ENCODE measurements at regions not wholly inside any gene's neighbourhood (a gene's known extent, or its start where the extent isn't known, plus 50 kb on each side); places are given as distances from the start of the nearest gene placed in this dataset.

DNA sequence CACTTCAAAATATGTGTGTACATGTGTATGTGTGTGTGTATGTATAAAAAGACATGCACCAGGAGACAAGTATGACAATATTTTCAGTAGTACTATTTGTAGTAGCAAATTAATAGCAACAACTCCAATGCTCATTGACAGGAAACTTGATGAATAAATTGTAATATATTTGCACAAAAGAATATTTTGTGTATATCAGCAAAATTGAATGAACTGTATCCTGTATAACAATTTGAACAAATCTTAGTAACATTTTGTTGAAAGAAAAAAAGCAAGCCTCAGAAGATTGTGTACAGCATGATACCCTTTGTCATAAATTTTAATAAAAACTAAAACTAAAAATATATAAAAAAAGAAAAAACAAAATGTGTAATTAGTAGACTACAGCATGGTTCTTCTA lies 1367.3 kb upstream of the TMEFF2 start:
- no peak overlapping the region for H3K4me3 ChIP-seq (ENCODE audit: low read depth in 1 of 2, low read length in 2 of 2)
- no peaks in the 10 kb centered on the region for H3K27me3 ChIP-seq (ENCODE audit: control insufficient read depth in 1 of 2, insufficient read depth in 2 of 2, low read length in 2 of 2)
- no peak overlapping the region for H3K9ac ChIP-seq (ENCODE audit: low read depth in 1 of 2, low read length in 2 of 2)
- H3K4me1 ChIP-seq (ENCODE audit: control insufficient read depth in 1 of 2, insufficient read depth in 2 of 2, low read length in 2 of 2): no peaks in the 10 kb centered on the region
- no peaks in the 10 kb centered on the region for H3K9me3 ChIP-seq (ENCODE audit: control insufficient read depth in 1 of 2, low read length in 2 of 2)
- no peak overlapping the region for H3K27ac ChIP-seq (ENCODE audit: low read depth, low read length)
- no peaks in the 10 kb centered on the region for H3K36me3 ChIP-seq (ENCODE audit: control insufficient read depth in 1 of 2, insufficient read depth in 2 of 2, low read length in 2 of 2)

DNA sequence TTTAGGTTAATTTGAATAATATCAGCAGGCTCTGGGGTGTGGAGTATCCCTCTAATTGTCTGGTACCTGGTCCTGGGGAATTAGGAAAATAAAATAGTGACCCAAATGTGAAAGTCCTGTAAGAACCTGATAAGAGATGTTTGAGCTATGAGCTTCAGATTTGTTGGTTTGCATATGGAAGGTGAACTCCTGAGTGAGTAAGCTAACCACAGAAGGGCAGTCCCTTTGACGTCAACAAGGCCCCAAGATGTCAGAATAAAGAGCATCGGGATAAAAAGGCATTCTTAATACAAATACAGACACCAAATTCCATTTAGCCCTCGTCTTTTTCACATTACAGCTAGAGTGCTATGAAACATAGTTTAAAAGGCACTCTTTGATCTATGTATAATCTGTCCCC lies 1366.3 kb upstream of the TMEFF2 start:
- no peaks in the 10 kb centered on the region for H3K27me3 ChIP-seq (ENCODE audit: control insufficient read depth in 1 of 2, insufficient read depth in 2 of 2, low read length in 2 of 2)
- no peak overlapping the region for H3K4me3 ChIP-seq (ENCODE audit: low read depth in 1 of 2, low read length in 2 of 2)
- H3K4me1 ChIP-seq (ENCODE audit: control insufficient read depth in 1 of 2, insufficient read depth in 2 of 2, low read length in 2 of 2): no peaks in the 10 kb centered on the region
- no peak overlapping the region for H3K9ac ChIP-seq (ENCODE audit: low read depth in 1 of 2, low read length in 2 of 2)
- no peaks in the 10 kb centered on the region for H3K9me3 ChIP-seq (ENCODE audit: control insufficient read depth in 1 of 2, low read length in 2 of 2)
- no peaks in the 10 kb centered on the region for H3K36me3 ChIP-seq (ENCODE audit: control insufficient read depth in 1 of 2, insufficient read depth in 2 of 2, low read length in 2 of 2)
- no peak overlapping the region for H3K27ac ChIP-seq (ENCODE audit: low read depth, low read length)

DNA sequence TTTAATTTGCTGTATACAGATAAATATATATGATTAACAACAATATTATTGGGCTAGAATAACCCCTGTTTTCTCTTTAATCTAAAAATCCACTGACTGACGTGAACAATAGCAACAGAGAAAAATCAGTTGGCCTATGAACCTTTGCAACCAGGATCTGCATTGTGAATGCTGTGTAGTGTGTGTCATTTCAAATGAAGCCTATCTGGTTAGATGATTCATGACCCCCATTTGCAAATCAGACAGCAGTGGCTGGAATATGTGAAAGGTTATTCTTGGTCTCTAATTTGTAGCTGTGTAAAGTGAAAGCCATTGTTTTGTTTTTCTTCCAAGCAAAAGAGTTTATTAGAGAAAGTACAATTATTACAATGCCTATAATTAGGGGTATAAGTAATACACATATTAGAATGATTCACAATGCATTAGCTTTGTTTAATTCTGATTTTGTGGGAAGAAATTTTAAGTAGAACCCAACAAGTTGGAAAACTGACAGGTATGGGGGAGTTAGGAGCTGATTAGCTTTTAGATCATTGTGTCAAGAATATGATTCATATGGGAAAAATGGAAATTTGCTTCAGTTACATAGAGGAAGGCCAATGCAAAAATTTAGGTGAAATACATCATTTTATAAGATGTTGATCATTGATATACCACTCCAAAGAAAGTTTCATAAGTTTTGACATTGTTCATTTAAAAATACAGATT lies 1362.2 kb upstream of the TMEFF2 start:
- no peak overlapping the region for H3K27ac ChIP-seq (ENCODE audit: low read depth, low read length)
- no peaks in the 10 kb centered on the region for H3K4me1 ChIP-seq (ENCODE audit: control insufficient read depth in 1 of 2, insufficient read depth in 2 of 2, low read length in 2 of 2)
- H3K9me3 ChIP-seq (ENCODE audit: control insufficient read depth in 1 of 2, low read length in 2 of 2): no peaks in the 10 kb centered on the region
- no peaks in the 10 kb centered on the region for H3K36me3 ChIP-seq (ENCODE audit: control insufficient read depth in 1 of 2, insufficient read depth in 2 of 2, low read length in 2 of 2)
- no peaks in the 10 kb centered on the region for H3K27me3 ChIP-seq (ENCODE audit: control insufficient read depth in 1 of 2, insufficient read depth in 2 of 2, low read length in 2 of 2)
- no peak overlapping the region for H3K4me3 ChIP-seq (ENCODE audit: low read depth in 1 of 2, low read length in 2 of 2)
- no peak overlapping the region for H3K9ac ChIP-seq (ENCODE audit: low read depth in 1 of 2, low read length in 2 of 2)

DNA sequence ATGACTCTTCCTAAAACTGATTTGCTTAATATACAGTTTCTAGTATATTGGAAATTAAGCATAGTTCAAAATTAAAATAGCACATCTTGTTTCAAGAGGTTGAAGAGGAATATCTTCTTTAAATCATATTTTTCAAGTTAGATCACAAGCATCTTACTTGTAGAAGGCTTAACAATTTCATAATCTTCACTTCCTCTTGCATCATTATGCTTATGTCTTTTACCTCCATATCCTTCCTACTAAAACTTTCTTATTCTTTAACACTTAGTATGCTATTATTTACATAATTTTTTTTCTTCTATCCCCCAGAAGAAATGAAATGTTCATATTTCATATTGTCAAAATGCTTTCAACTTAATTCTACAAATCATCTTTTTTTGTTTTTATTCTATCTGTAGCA lies 1354.9 kb upstream of the TMEFF2 start:
- no peaks in the 10 kb centered on the region for H3K27me3 ChIP-seq (ENCODE audit: control insufficient read depth in 1 of 2, insufficient read depth in 2 of 2, low read length in 2 of 2)
- H3K27ac ChIP-seq (ENCODE audit: low read depth, low read length): no peak overlapping the region
- no peak overlapping the region for H3K4me3 ChIP-seq (ENCODE audit: low read depth in 1 of 2, low read length in 2 of 2)
- no peak overlapping the region for H3K9ac ChIP-seq (ENCODE audit: low read depth in 1 of 2, low read length in 2 of 2)
- H3K9me3 ChIP-seq (ENCODE audit: control insufficient read depth in 1 of 2, low read length in 2 of 2): no peaks in the 10 kb centered on the region
- no peaks in the 10 kb centered on the region for H3K4me1 ChIP-seq (ENCODE audit: control insufficient read depth in 1 of 2, insufficient read depth in 2 of 2, low read length in 2 of 2)
- no peaks in the 10 kb centered on the region for H3K36me3 ChIP-seq (ENCODE audit: control insufficient read depth in 1 of 2, insufficient read depth in 2 of 2, low read length in 2 of 2)

DNA sequence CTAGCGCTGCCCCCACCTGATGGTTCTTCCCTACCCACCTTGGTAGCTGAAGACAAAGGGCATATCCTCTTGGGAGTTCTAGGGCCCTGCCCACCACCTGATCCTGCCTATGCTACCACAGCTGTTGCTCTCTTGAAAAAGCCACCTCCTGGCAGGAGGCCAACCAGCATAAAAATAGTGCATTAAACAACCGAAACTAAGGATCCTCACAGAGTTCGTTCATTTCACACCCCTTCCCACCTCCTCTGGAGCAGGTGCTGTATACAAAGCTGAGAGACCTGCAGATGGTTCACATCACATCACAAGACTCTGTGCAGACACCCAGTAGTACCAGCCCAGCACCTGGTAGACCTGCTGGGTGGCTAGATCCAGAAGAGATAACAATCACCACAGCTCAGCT lies 1348.0 kb upstream of the TMEFF2 start:
- no peak overlapping the region for H3K4me3 ChIP-seq (ENCODE audit: low read depth in 1 of 2, low read length in 2 of 2)

DNA sequence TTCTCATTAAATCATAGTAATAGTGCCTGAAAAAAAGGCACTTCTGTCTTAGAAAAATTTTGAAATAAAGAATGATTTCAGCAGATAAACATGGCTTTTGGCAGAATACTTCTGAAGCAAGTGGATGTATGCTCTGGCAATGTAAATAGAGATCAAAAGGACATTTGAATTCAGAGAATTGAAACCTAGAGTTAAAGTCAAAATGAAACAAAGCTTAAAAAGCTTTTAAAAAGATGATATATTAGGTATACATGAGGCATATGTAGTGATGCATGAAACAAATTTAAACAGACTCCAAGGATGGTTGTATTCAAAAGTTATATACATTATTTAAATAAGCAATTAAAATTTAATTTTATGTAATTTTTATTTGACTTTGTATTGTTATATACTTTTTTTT lies 1344.5 kb upstream of the TMEFF2 start:
- no peak overlapping the region for H3K9ac ChIP-seq (ENCODE audit: low read depth in 1 of 2, low read length in 2 of 2)
- no peaks in the 10 kb centered on the region for H3K36me3 ChIP-seq (ENCODE audit: control insufficient read depth in 1 of 2, insufficient read depth in 2 of 2, low read length in 2 of 2)
- no peak overlapping the region for H3K4me3 ChIP-seq (ENCODE audit: low read depth in 1 of 2, low read length in 2 of 2)
- H3K9me3 ChIP-seq (ENCODE audit: control insufficient read depth in 1 of 2, low read length in 2 of 2): no peaks in the 10 kb centered on the region
- no peaks in the 10 kb centered on the region for H3K27me3 ChIP-seq (ENCODE audit: control insufficient read depth in 1 of 2, insufficient read depth in 2 of 2, low read length in 2 of 2)
- H3K27ac ChIP-seq (ENCODE audit: low read depth, low read length): no peak overlapping the region
- no peaks in the 10 kb centered on the region for H3K4me1 ChIP-seq (ENCODE audit: control insufficient read depth in 1 of 2, insufficient read depth in 2 of 2, low read length in 2 of 2)

More for the DNA sequence above, 1348.0 kb upstream of the TMEFF2 start:
- Histone ChIP-seq H3K27me3 (ENCODE audit: control insufficient read depth in 1 of 2, insufficient read depth in 2 of 2, low read length in 2 of 2) (no peaks in the 10 kb centered on the region), H3K9me3 (ENCODE audit: control insufficient read depth in 1 of 2, low read length in 2 of 2) (no peaks in the 10 kb centered on the region), H3K27ac (ENCODE audit: low read depth, low read length) (no peak overlapping the region), H3K36me3 (ENCODE audit: control insufficient read depth in 1 of 2, insufficient read depth in 2 of 2, low read length in 2 of 2) (no peaks in the 10 kb centered on the region), H3K4me1 (ENCODE audit: control insufficient read depth in 1 of 2, insufficient read depth in 2 of 2, low read length in 2 of 2) (no peaks in the 10 kb centered on the region), H3K9ac (ENCODE audit: low read depth in 1 of 2, low read length in 2 of 2) (no peak overlapping the region)

DNA sequence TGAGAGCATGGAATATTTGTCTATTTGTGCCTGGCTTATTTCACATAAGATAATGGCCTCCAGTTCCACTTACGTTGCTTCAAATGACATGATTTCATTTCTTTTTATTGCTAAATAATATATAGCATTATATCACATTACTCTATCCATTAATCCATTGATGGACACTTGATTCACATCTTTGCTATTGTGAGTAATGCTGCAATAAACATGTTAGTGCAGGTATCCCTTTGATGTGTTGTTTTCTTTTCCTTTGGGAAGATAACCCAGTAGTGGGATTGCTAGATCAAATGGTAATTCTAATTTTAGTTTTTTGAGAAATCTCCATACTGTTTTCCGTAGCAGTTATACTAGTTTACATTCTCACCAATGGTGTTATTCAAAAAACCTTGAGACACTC lies 1343.3 kb upstream of the TMEFF2 start:
- no peaks in the 10 kb centered on the region for H3K27me3 ChIP-seq (ENCODE audit: control insufficient read depth in 1 of 2, insufficient read depth in 2 of 2, low read length in 2 of 2)

DNA sequence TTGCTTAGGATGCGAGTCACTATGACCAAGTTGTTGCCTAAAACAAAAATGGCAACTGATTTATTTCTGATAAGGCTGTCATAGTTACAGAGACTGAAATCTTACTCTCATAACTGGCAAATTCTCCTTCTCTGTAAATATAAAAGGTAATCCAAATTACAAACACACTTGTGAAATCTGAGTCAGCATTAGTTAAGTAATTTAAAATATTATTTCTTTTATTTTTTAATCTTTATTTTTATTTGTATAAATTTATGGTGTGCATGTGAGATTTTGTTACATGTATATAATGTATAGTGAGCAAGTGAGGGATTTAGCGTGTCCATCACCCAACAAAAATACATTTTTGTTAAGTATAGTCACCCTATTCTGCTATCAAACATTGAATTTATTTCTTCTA lies 1342.8 kb upstream of the TMEFF2 start:
- Histone ChIP-seq H3K4me3 (ENCODE audit: low read depth in 1 of 2, low read length in 2 of 2) (no peak overlapping the region), H3K9ac (ENCODE audit: low read depth in 1 of 2, low read length in 2 of 2) (no peak overlapping the region), H3K4me1 (ENCODE audit: control insufficient read depth in 1 of 2, insufficient read depth in 2 of 2, low read length in 2 of 2) (no peaks in the 10 kb centered on the region), H3K9me3 (ENCODE audit: control insufficient read depth in 1 of 2, low read length in 2 of 2) (no peaks in the 10 kb centered on the region), H3K36me3 (ENCODE audit: control insufficient read depth in 1 of 2, insufficient read depth in 2 of 2, low read length in 2 of 2) (no peaks in the 10 kb centered on the region), H3K27me3 (ENCODE audit: control insufficient read depth in 1 of 2, insufficient read depth in 2 of 2, low read length in 2 of 2) (no peaks in the 10 kb centered on the region), H3K27ac (ENCODE audit: low read depth, low read length) (no peak overlapping the region)

More for the DNA sequence above, 1343.3 kb upstream of the TMEFF2 start:
- Histone ChIP-seq H3K9ac (ENCODE audit: low read depth in 1 of 2, low read length in 2 of 2) (no peak overlapping the region), H3K4me1 (ENCODE audit: control insufficient read depth in 1 of 2, insufficient read depth in 2 of 2, low read length in 2 of 2) (no peaks in the 10 kb centered on the region), H3K9me3 (ENCODE audit: control insufficient read depth in 1 of 2, low read length in 2 of 2) (no peaks in the 10 kb centered on the region), H3K36me3 (ENCODE audit: control insufficient read depth in 1 of 2, insufficient read depth in 2 of 2, low read length in 2 of 2) (no peaks in the 10 kb centered on the region), H3K4me3 (ENCODE audit: low read depth in 1 of 2, low read length in 2 of 2) (no peak overlapping the region), H3K27ac (ENCODE audit: low read depth, low read length) (no peak overlapping the region)

DNA sequence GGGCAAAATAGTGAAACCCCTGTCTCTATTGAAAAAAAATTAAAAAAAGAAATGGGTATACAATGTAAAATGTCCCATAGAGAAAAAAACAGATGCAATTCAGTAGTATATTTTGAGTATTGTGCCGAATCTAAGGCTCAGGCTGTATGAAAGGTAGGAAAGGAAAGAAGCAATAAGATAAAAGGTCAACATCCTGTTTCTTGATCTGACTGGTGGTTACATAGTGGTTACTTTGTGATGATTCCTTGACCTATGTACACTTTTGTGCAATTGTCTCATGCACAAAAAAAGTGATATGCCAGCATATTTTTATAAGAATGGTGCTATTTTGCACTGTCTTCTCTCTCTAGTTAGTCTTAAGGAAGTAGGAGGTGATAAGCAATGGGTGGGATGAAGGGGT lies 1333.7 kb upstream of the TMEFF2 start:
- Histone ChIP-seq H3K27ac (ENCODE audit: low read depth, low read length) (no peak overlapping the region), H3K36me3 (ENCODE audit: control insufficient read depth in 1 of 2, insufficient read depth in 2 of 2, low read length in 2 of 2) (no peaks in the 10 kb centered on the region), H3K4me1 (ENCODE audit: control insufficient read depth in 1 of 2, insufficient read depth in 2 of 2, low read length in 2 of 2) (no peaks in the 10 kb centered on the region), H3K4me3 (ENCODE audit: low read depth in 1 of 2, low read length in 2 of 2) (no peak overlapping the region), H3K9ac (ENCODE audit: low read depth in 1 of 2, low read length in 2 of 2) (no peak overlapping the region), H3K9me3 (ENCODE audit: control insufficient read depth in 1 of 2, low read length in 2 of 2) (no peaks in the 10 kb centered on the region), H3K27me3 (ENCODE audit: control insufficient read depth in 1 of 2, insufficient read depth in 2 of 2, low read length in 2 of 2) (no peaks in the 10 kb centered on the region)

DNA sequence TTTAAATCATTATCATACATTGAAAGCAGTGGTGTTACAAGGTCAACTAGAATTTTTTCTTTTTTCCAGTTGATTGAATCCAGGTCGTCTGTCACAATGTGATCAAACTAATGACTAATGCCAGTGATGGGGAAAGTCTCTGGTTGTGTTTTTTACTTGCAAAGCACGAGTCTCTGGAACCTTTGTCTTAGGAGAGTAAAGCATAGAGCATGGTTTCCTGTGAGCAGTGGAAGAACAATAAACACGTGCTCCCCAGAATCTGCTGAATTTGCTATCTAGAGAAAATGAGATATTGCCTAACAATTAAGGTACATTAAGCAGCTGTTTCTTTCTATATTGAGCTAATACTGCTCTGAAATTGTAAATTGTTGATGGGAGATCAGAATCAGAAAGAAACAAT lies 1332.4 kb upstream of the TMEFF2 start:
- no peak overlapping the region for H3K4me3 ChIP-seq (ENCODE audit: low read depth in 1 of 2, low read length in 2 of 2)
- no peaks in the 10 kb centered on the region for H3K27me3 ChIP-seq (ENCODE audit: control insufficient read depth in 1 of 2, insufficient read depth in 2 of 2, low read length in 2 of 2)
- no peaks in the 10 kb centered on the region for H3K36me3 ChIP-seq (ENCODE audit: control insufficient read depth in 1 of 2, insufficient read depth in 2 of 2, low read length in 2 of 2)
- no peaks in the 10 kb centered on the region for H3K9me3 ChIP-seq (ENCODE audit: control insufficient read depth in 1 of 2, low read length in 2 of 2)
- no peaks in the 10 kb centered on the region for H3K4me1 ChIP-seq (ENCODE audit: control insufficient read depth in 1 of 2, insufficient read depth in 2 of 2, low read length in 2 of 2)
- H3K9ac ChIP-seq (ENCODE audit: low read depth in 1 of 2, low read length in 2 of 2): no peak overlapping the region
- H3K27ac ChIP-seq (ENCODE audit: low read depth, low read length): no peak overlapping the region

DNA sequence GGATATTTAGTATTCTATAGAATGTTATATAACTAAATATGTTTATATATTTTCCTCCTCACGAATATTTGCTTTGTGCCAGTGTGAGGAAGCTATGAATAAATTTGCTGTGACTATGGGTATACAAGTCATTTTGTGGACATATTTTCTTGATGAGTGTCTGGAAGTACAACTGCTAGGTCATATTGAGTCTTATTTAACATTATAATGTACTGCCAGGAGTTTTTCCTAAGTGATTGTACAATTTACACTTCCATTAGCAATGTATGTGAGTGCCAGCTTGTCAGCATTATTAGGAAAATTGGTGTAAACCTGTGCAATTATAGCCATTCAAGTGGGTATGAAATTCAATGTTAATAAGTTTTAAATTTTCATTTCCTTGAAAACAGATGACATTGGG lies 1328.9 kb upstream of the TMEFF2 start:
- Histone ChIP-seq H3K4me1 (ENCODE audit: control insufficient read depth in 1 of 2, insufficient read depth in 2 of 2, low read length in 2 of 2) (peaks cover 6 to 18% of the 10 kb centered on the region in 2 donors), H3K9ac (ENCODE audit: low read depth in 1 of 2, low read length in 2 of 2) (no peak overlapping the region), H3K27ac (ENCODE audit: low read depth, low read length) (no peak overlapping the region), H3K9me3 (ENCODE audit: control insufficient read depth in 1 of 2, low read length in 2 of 2) (no peaks in the 10 kb centered on the region), H3K4me3 (ENCODE audit: low read depth in 1 of 2, low read length in 2 of 2) (no peak overlapping the region), H3K27me3 (ENCODE audit: control insufficient read depth in 1 of 2, insufficient read depth in 2 of 2, low read length in 2 of 2) (no peaks in the 10 kb centered on the region), H3K36me3 (ENCODE audit: control insufficient read depth in 1 of 2, insufficient read depth in 2 of 2, low read length in 2 of 2) (no peaks in the 10 kb centered on the region)

Measured in duodenal mucosa (tissue), 2 donors.